SIG-M5 treated with dmso at 0.1 percent for 504 hours (cell line): ENCODE measurements at regions not wholly inside any gene's neighbourhood (a gene's known extent, or its start where the extent isn't known, plus 50 kb on each side); places are given as distances from the start of the nearest gene placed in this dataset.

ENCODE experiments used
- DNase-seq: peaks from one replicate; lab custom pipeline; 2025; ENCODE audit not compliant: unreplicated experiment; lab: John Stamatoyannopoulos, UW

DNA sequence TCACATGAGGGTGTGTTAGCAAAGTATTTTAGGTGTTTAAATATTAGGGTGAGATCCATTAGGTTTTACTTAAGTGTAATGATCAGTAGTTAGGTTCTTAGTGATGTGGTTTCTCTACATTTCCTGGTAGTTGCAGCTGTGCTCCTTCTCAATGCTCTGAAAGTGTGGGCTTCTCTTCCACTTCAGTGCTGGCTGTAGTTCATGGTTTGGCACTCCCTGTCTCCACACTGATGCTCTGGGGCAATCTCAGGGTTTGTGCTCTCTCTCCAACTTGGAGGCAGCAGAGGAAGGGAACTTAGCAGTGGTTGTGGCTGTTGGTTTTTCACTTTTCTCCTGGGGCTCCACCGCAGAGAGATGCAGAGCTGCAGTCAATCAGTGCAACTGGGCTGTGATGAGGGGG, 507.5 kb downstream of the TMEM232 start:
- DNase-seq = no peak

DNA sequence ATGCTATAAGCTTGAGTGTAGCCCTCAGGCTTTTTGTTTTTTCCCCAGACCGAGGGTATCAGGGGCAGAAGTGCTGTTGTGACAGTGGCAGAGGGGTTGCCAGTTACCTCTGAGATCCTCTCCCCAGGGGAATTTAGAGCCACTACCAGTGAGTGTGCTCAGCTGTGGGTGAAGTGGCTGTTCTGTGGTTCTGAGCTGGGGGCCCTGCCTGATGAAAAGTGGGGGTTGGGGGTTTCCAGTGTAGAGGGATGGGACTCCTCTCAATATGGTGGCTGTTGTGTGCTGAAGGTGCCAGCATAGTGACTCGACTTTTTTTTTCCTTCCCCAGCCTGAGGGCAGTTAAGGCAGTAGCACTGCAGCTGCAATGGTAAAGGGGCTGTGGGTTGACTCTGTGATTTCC, 506.7 kb downstream of the TMEM232 start:
- no peak for DNase-seq

DNA sequence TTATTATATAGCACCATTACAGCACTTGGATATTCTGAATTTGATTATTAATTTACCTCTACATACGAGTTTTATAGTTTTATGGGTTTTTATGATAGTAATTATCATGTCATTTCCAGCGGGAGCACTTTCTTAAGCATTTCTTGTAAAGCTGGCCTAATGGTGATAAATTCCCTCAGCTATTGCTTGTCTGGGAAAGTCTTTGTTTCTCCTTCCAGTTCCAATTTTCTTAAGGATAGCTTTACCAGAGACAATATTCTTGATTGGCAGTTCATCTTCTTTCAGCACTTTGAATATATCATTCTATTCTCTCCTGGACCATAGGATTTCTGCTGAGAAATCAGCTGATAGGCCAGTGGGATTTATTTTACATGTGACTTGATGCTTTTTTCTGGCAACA, 505.4 kb downstream of the TMEM232 start:
- DNase-seq = no peak

DNA sequence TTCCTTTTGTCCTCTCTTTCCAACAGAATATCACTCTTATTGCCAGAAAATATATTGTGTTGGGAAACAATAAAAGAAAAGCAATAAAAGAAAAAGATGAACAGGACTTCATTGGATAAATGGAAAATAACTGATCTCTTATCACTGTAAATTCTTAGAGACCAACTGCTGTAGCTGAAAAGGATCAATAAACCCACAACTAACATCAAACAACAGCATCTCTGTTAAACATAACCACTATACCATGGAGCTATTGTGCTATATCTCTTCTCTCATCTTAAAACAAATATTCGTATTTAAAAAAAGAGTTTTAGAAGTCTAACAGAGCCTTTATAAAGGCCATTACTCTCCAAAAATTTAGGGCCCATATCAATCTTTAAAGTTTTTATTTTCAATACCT, 502.4 kb downstream of the TMEM232 start:
- DNase-seq = no peak

DNA sequence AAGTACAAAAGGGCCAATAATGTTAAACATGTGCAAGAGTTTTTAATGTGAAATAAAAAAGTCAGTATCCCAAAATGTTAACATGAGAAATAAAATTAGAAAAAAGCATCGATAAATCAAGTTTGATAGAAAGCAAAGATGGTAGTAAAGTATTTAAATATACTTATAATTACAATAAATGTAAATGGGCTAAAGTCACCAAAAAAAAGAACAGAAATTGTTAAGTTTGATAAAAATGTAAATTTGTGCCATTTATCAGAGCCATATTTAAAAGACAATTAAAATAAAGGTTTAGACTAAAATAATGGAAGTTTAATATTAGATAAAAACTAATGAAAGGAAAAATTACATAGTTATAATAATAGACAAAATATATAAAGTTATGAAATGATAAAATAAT, 500.5 kb downstream of the TMEM232 start:
- no peak for DNase-seq

DNA sequence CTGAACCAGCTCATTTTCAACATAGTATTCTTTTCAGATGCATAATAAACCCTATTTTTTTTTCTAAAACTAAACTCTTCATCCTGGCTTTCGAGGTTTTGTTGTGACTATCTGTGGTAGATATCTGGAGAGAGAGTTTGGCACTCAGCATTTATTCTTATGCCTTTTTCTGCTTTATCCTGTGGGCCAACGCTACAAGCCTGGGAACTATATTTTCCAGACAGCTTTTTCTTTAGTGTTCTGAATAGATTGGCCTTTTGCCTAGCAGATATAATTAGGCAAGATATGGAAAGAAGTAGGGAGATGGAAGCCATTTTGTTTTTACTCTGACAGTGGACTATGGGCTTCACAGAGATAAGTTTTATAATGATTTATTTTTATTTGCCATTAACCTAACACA, 486.7 kb downstream of the TMEM232 start:
- DNase-seq = no peak

DNA sequence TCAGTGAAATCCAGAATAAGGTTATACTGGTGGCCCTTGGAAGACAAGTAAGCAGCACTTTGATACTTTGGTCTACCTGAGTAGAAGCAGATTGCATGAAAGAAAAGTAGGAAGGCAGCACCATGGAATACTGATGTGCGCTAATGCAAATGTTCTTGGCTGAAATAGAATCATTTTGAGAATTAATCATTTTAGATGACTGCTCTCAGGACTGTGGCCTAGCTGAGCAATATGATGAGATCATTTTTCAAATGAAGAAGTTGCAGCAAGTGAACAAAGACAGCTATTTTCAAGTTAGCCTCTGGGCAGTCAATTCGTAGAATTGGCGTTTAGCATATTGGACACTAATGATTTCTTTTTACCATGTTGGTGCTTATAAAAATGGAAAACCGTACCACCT, 483.5 kb downstream of the TMEM232 start:
- DNase-seq = no peak

DNA sequence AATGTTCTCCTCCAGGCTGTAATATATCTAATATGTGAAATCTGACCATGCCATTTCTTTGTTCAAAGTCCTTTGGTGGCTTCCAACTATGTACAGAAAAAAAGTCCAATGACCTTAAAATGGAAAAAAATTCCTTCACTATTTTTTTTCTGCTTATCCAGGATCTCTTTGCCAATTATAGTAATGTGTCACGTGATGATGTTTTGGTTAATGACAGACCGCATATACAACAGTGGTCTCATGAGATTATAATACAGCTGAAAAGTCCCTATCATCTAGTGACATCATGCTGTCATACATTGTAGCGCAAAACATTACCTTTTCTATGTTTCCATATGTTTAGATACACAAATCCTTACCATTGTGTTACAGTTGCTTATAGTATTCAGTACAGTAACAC, 477.6 kb downstream of the TMEM232 start:
- DNase-seq = no peak

DNA sequence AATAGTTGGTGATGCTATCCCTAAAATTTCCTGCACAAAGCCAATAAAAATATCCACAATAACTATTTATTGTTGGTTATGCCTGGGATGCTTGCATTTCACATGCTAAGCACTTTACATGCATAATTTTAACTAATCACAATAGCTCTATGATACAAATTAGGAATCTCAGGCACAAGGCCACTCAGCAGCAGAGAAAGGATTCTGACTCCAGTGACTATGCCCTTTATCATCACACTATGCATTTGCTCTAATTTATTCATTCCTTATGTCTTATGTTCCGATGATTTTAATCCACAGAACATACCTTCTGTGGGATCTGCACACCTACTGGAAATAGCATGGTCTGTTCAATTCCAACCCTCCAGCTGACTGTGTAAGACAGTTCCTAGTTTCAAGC, 476.1 kb downstream of the TMEM232 start:
- DNase-seq = no peak

DNA sequence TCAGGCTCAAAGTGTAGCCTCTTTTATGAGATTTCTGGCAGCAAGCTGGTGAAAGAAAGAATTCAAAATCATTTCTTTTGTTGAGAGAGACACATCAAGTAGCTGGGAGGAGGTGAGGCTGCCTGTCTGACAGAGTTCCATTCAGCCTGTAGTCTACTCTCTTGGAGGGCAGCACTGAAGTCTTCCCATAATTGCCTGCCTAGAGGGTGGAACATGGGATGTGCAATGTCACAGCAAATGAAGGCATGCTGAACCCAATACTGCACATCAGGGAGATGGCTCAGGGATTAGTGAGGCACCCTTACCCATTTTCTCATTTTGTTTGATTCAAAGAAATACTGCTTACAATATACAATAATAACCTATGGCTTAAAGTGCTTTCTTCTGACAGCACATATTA, 475.7 kb downstream of the TMEM232 start:
- DNase-seq = no peak

DNA sequence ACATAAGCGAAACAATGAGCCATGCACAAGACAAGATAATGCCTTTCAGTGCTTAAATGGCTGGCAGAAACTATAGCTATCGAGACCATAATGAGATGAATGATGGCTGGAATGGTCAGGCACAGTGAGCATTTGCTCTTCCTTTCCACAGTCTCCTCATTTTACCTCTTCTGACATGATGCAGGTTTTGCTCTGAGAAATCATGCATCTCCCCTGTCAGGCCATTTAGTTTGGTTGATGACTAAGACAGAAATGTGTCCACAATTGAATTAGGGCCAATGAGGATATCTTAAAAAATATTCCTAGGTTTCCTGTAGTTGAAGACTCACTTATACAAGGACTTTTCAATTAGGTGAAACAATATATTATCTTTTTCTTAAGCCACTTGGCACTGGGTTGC, 475.1 kb downstream of the TMEM232 start:
- no peak for DNase-seq

DNA sequence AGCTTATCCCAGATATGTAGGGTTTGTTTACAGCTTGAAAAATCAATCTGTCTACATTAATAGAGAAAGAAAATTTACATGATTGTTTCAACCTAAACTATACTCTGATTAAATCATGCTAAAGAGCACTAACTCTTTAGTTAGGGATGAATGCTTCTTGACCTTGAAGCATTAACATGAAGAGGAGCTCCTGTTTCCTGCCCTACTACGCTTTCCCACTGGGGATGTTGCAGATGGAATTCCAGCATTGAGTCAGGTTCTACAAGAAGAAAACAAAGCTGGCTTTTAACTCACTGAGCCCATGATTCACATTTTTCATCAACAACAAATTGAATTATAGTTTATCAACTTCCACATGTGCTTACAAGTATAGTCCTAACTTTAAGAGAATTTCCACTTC, 471.3 kb downstream of the TMEM232 start:
- DNase-seq = no peak

DNA sequence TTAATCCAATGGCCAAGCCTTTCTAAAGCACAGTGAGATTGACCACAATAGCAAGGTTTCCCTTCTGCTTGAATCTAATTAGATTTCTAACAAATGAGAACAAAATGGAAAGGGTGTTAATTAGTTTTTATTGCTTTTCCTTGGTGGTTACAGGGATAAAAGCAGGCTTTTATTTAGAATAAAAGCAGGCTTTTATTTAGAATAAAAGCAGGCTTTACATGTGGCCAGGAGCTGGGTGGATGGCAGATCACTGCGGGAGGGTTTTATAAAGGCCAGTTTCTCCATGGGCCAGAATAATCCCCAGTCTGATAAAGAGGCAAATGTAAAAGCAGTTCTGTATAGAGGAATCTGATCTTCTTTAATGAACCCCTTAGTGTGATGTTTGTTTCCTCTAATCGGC, 470.2 kb downstream of the TMEM232 start:
- DNase-seq = no peak

DNA sequence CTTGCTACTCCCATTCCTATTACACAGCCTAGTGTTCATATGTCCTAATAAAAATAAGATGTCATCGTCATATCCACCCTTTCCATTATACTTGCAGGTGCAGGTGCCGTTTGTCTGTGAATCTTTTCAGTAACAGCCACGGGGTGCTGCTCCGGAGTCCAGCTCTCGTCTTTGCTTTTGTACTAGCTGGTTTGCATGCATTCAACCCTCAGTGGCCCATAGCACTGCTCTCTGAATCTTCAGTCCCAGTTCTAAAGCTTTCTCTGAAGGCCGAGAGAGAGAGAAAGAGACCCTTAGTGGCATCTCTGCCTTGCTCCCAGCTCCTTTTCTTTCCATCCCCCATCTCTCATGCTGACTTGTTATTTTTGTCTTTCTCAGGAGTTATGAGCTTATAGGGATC, 468.5 kb downstream of the TMEM232 start:
- DNase-seq = no peak

DNA sequence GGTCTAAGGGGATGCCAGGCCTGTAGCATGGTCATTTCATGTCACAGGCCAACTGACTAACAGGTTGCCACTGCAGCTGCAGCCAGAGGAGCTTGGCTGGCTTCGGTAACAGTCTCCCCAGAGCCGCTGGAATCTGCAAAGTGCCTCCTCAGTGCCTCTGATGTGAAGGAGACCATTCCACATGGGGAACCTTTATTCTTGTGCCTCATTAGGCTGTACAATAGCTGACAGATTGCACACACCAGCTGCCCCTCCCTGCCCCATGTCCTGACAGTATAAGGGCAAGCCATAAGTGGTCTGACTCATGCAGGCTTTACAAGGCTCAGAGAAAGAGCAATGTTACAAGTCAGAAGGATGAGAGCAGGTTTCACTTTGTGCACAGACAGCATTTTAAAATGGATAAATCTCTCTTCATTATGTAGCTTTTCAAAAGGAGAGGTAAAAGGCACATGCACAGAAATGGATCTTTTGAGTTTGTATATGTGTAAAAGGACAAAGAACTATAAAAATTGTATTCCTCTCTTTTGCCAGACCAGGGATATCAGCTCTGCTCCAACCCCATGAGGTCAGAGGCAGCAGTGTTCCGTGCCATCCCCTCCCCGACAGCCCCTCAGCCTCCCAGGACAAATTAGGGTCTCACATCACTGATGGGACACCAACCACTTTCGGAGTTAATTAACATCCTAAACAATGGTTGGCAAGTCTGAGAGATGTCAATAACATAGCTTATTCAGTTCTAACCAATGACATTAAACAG, 467.8 kb downstream of the TMEM232 start:
- DNase-seq = no peak

DNA sequence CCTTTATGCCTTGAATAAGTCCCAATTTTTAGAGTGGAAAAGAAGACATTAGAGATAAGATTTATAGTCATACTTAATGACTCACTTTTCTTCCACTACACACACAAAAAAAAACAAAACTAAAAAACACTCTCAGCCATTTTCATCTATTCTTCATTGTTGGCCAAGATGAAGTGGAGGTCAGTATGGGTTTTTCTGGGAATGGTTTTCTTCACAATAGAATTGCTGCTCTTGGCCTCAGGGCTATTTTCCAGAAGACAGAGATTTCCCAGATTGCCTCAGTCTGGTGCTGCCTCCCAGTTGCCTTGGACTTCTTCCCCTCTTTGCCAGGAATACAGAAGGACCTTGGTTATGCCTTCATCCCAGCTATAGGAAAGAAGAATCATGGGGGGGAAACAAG, 463.7 kb downstream of the TMEM232 start:
- no peak for DNase-seq

DNA sequence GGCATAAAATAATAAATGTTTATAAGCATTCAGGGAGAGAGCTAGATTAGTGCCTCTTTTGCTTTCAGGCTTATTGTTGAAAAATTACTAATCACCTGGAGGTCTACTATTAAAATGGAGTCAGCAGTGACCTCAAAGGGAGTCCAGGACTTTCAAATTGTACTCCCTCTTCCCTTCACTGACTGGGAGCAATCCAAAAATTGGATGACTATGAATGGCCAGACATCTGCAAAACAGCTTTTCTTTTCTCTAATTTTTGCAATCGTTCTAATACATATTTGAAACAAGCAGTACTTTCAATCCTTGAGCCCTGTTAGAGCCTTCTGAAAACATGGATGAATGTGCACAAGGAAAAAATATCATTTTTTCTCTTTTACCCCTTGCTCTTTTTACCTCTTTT, 461.8 kb downstream of the TMEM232 start:
- no peak for DNase-seq

DNA sequence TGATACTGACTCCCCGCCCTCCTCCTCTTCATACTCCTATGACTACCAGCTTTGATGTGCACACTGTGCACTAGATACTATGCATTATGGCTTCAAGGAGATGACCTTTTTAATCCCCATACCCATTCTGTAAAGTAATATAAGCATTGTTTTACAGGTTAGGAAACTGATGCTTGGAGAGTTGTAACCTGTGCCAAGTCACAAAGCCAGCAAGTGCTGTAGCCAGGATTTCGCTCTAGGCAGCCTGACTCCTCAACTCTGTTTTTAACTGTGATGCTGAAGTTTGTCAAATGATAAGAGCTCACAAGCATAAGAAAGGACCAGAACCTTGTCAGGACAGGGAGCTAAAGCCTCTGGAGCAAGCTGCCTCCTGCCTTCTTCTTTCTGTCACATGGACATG, 461.3 kb downstream of the TMEM232 start:
- no peak for DNase-seq

DNA sequence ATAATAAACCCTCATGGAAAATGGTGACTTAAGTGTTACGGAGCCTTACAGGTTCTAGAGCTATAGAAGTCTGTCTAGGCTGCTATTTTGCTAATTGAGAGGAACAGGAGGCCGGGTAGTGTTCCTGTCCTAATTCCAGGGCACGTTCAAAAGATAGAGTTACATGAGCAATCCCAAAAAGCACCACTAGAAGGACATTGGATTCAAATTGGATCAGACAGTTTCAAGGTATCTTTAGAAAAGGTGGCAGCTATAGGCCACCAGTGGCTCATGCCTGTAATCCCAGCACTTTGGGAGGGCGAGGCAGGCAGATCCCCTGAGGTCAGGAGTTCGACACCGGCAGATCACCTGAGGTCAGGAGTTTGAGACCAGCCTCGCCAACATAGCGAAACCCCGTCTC, 458.8 kb downstream of the TMEM232 start:
- no peak for DNase-seq

DNA sequence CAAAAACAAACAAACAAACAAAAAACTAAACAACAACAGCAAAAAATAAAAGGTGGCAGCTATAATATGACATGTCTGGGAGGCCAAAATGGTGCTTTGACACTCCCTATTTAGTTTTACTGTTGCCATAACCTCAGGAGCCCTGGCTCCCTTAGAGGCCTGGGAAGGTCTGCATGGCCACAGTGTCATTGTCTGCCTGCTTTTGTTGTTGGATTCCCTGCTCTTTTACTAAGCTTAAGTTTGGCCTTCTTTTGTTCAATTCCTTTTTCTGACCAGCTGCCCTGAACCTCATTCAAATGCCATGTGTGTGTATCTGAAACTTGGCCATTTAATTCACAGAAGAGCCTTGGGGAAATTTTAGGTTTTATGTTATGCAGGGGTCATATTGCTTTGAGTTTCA, 458.2 kb downstream of the TMEM232 start:
- DNase-seq = no peak

DNA sequence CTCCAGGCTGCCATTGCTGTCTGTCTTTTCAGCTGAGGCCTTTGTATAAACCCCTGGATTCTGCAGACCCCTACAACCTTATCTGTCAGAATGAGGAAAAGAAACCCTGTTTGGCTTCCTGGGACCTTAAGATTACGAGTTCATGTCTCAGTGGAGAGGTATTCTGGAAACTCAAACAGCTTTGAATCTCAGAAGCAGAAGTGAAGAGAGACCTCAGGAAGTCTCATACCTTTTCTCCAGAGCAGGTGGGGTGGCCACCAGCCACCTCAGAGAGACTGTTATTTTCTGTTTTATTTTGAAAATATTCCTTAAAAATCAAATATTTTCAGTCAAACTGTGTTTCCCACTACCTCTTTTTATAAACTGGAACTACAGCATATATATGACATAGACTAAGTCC, 457.5 kb downstream of the TMEM232 start:
- no peak for DNase-seq

DNA sequence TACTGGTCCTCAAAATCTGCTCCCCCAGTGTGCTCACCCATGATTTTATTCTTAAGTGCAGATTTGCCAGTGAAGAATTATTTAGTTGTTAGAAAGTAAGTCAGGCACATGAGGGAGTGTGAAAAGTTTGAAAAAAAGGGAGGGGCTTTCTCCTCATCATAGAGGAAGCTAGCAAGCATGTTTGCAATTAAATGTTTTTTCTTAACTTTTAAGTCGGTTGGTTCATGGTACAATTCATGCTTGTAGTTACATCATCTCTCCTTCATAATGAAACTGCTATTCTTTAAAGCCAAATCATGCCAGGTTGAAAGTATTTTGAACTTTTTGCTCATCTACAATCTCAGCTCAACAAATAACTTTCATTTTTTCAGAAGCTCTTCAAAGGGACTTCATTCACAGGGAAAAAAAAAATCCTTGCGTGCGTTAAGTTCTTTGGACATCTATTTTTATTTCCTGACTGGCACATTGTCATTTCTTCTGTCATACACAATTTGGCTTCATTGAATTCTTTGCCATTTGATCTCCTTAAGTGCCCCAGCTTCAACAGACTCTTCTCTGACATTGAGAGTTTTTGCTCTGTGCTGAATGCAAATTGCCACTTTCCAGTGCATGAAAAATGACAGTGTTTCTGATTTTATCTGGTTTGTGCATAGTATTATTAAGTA, 456.9 kb downstream of the TMEM232 start:
- DNase-seq = no peak

DNA sequence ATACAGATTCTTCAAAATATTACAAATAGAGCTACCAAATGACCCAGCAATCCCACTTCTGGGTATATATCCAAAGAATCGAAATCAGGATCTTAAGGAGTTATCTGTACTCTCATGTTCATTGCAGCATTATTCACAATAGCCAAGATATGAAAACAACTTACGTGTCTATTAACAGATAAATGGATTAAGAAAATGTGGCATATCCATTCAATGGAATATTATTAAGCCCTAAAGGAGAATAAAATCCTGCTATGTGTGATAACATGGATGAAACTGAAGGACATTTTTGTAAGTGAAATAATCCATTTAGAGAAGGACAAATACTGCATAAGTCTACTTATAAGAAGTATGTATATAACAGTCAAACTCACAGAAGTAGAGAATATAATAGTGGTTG, 450.6 kb downstream of the TMEM232 start:
- DNase-seq = no peak
